ENCODE measurements at regions not wholly inside any gene's neighbourhood (a gene's known extent, or its start where the extent isn't known, plus 50 kb on each side); places are given as distances from the start of the nearest gene placed in this dataset.

DNA sequence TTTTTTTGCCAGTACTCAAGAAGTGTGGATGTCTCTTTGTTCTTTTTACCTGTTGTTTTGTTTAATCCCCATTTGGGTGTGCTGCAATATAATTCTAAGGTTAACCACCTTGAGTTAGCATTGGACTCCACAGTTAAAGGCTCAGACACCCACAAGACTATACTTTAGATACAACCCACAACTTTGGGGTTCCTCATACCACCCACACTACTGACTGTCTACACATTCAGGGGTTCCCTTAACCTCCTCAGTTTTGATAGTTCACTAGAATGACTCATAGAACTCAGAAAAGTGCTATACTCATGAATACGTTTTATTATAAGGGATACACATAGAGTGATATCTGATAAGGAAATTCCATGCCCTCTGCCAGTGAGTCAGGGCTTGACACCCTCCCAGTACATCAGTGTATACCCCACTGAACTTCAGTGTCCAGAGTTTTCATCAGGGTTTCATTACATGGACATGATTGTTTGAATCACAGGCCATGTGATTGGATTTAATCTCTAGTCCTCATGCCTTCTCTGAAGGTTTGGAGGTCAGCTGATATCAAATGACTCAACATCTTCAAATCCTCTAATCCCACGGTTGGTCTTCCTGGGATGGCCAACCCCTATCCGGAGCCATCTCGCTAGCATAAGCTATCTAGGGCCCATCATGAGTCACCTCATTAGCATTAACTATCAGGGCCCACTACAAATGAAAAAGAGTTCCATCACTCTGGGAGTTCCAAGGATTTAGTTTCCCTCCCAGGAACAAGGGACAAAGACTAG lies 357.7 kb upstream of the EMCN start:
- TF ChIP-seq EP300 (IDR thresholded peaks at IDR 0.05) (no peak), POLR2A (IDR thresholded peaks at IDR 0.05; ENCODE audit: low read depth) (no peak)

Data from esophagus muscularis mucosa (tissue), 2 donors.